Central memory CD4-positive, alpha-beta T cell (primary cell): ENCODE measurements at regions not wholly inside any gene's neighbourhood (a gene's known extent, or its start where the extent isn't known, plus 50 kb on each side); places are given as distances from the start of the nearest gene placed in this dataset.

Experiments
- DNase-seq: peaks from one replicate; pipeline ENCODE4 v3.0.0; 2022

GRCh38 chr2:120956486-120957156, 221.0 kb downstream of the GLI2 start:
- DNase-seq, result no peak

GRCh38 chr2:120957905-120958304, 222.2 kb downstream of the GLI2 start:
- DNase-seq, result no peak

GRCh38 chr2:120958623-120959366, 223.1 kb downstream of the GLI2 start:
- DNase-seq, result no peak

GRCh38 chr2:120959426-120959825, 223.8 kb downstream of the GLI2 start:
- DNase-seq, result no peak

GRCh38 chr2:120960770-120961366, 225.2 kb downstream of the GLI2 start:
- no peak for DNase-seq

- DNase-seq, result no peak
Measured at GRCh38 chr2:120961396-120961795, 225.7 kb downstream of the GLI2 start.

- DNase-seq, result no peak
Measured at GRCh38 chr2:120963997-120964705, 228.5 kb downstream of the GLI2 start.

- no peak for DNase-seq
Measured at GRCh38 chr2:120964819-120965218, 229.2 kb downstream of the GLI2 start.

- no peak for DNase-seq
Measured at GRCh38 chr2:120966510-120967254, 231.0 kb downstream of the GLI2 start.

- DNase-seq, result no peak
Measured at GRCh38 chr2:120968307-120969015, 232.8 kb downstream of the GLI2 start.

- DNase-seq, result no peak
Measured at GRCh38 chr2:120969613-120970355, 234.1 kb downstream of the GLI2 start.

- DNase-seq, result no peak
Measured at GRCh38 chr2:120971866-120972265, 236.2 kb downstream of the GLI2 start.

- no peak for DNase-seq
Measured at GRCh38 chr2:120972286-120972685, 236.6 kb downstream of the GLI2 start.

GRCh38 chr2:120973196-120973595, 237.5 kb downstream of the GLI2 start:
- no peak for DNase-seq

GRCh38 chr2:120974950-120975349, 239.3 kb downstream of the GLI2 start:
- no peak for DNase-seq

GRCh38 chr2:120976501-120977307, 241.0 kb downstream of the GLI2 start:
- no peak for DNase-seq

GRCh38 chr2:120977582-120978358, 242.1 kb downstream of the GLI2 start:
- DNase-seq, result no peak

GRCh38 chr2:120978359-120979050, 242.8 kb downstream of the GLI2 start:
- DNase-seq, result no peak

- no peak for DNase-seq
Measured at GRCh38 chr2:120979398-120979797, 243.7 kb downstream of the GLI2 start.
